Gastroesophageal sphincter (tissue), 4 donors: ENCODE measurements at regions not wholly inside any gene's neighbourhood (a gene's known extent, or its start where the extent isn't known, plus 50 kb on each side); places are given as distances from the start of the nearest gene placed in this dataset.

Source experiments
- ATAC-seq: fragments of 150-250 bp; one replicate; pipeline ENCODE4 v1.9.1; 2016; ENCODE audit warnings: mild to moderate bottlenecking, moderate library complexity
- H3K27ac ChIP-seq, 4 donors: fragments of 200-600 bp; sonication (generic) in 3 of 4; 1 replicate in 3 of 4; 2 replicates in 1 of 4; pipeline ENCODE4 v1.5.1; 2016 to 2019
- H3K27me3 ChIP-seq: fragments of 200-600 bp; sonication (generic); one replicate; pipeline ENCODE4 v1.5.1; 2019
- H3K36me3 ChIP-seq, 2 donors: fragments of 200-600 bp; sonication (generic); one replicate each; pipeline ENCODE4 v1.5.1; 2019; ENCODE audit warnings: control low read depth in 1 of 2
- H3K4me1 ChIP-seq, 3 donors: fragments of 200-600 bp; sonication (generic); 1 replicate in 2 of 3; 2 replicates in 1 of 3; pipeline ENCODE4 v1.5.1; 2016 to 2019; ENCODE audit warnings: control low read depth in 2 of 3
- H3K4me3 ChIP-seq, 2 donors: fragments of 200-600 bp; sonication (generic); one replicate each; pipeline ENCODE4 v1.5.1; 2019; ENCODE audit warnings: mild to moderate bottlenecking in 1 of 2, moderate library complexity in 1 of 2
- H3K9me3 ChIP-seq, 3 donors: fragments of 200-600 bp; sonication (generic); one replicate each; pipeline ENCODE4 v1.5.1; 2017 to 2019; ENCODE audit warnings: control low read depth in 2 of 3
- CTCF ChIP-seq, 4 experiments: fragments of 200-600 bp in 2 of 4; fragments of 450-650 bp in 2 of 4; sonication (generic) in 1 of 4; IDR thresholded peaks; one replicate each; pipeline ENCODE4 v1.5.1; 2017 to 2019; ENCODE audit warnings: antibody characterized with exemption in 4 of 4, mild to moderate bottlenecking in 2 of 4, moderate library complexity in 2 of 4
- EP300 ChIP-seq: sonication (generic); formaldehyde crosslinking; IDR thresholded peaks from one replicate; pipeline ENCODE4 v1.6.1; 2017; ENCODE audit warnings: antibody characterized with exemption, mild to moderate bottlenecking
- POLR2A ChIP-seq, 2 donors: fragments of 450-650 bp; IDR thresholded peaks; one replicate each; pipeline ENCODE4 v1.6.1; 2017; ENCODE audit warnings: antibody characterized with exemption in 2 of 2, mild to moderate bottlenecking in 2 of 2, moderate library complexity in 1 of 2
- POLR2AphosphoS5 ChIP-seq: sonication (generic); formaldehyde crosslinking; IDR thresholded peaks from one replicate; pipeline ENCODE4 v1.6.1; 2017; ENCODE audit warnings: antibody characterized with exemption
- WGBS, 2 donors: methylation state at CpG; one replicate each; pipeline ENCODE4 v1.1.5; 2018; ENCODE audit warnings: low coverage in 1 of 2; 5-methylcytosine and 5-hydroxymethylcytosine counted together

GRCh38 chr7:125526092-125526491 lies 596.5 kb upstream of the POT1 start:
- no peaks in the 10 kb centered on the region for H3K4me1 ChIP-seq
- no peaks in the 10 kb centered on the region for H3K9me3 ChIP-seq
- H3K27ac ChIP-seq = no peak overlapping the region
- ATAC-seq = no peak
- H3K36me3 ChIP-seq = no peaks in the 10 kb centered on the region
- no peak overlapping the region for H3K4me3 ChIP-seq
- no peak for TF ChIP-seq POLR2AphosphoS5
- no peak for TF ChIP-seq CTCF (IDR thresholded peaks at IDR 0.05)
- TF ChIP-seq POLR2A (IDR thresholded peaks at IDR 0.05) = no peak
- no peak for TF ChIP-seq EP300
- no peaks in the 10 kb centered on the region for H3K27me3 ChIP-seq
- WGBS, 2 donors = 71 to 100% methylated on average over 1 of the region's 1 CpG

- no peaks in the 10 kb centered on the region for H3K36me3 ChIP-seq
- no peak overlapping the region for H3K27ac ChIP-seq
- H3K4me1 ChIP-seq = no peaks in the 10 kb centered on the region
- H3K27me3 ChIP-seq = no peaks in the 10 kb centered on the region
- H3K9me3 ChIP-seq = no peaks in the 10 kb centered on the region
- no peak for ATAC-seq
- TF ChIP-seq POLR2AphosphoS5 (no peak), POLR2A (IDR thresholded peaks at IDR 0.05) (no peak), EP300 (no peak), CTCF (IDR thresholded peaks at IDR 0.05) (no peak)
- H3K4me3 ChIP-seq = no peak overlapping the region
- WGBS, 2 donors = 63 to 74% methylated on average over 4 of the region's 4 CpGs
Observed at GRCh38 chr7:125516194-125516593, 586.6 kb upstream of the POT1 start.

GRCh38 chr7:125512373-125512772 lies 582.7 kb upstream of the POT1 start:
- ATAC-seq = no peak
- Histone ChIP-seq H3K9me3 (no peaks in the 10 kb centered on the region), H3K4me1 (no peaks in the 10 kb centered on the region), H3K27me3 (no peaks in the 10 kb centered on the region), H3K36me3 (no peaks in the 10 kb centered on the region), H3K27ac (no peak overlapping the region), H3K4me3 (no peak overlapping the region)
- WGBS, 2 donors = 80 to 86% methylated on average over 1 of the region's 1 CpG
- TF ChIP-seq EP300 = no peak
- TF ChIP-seq POLR2A (IDR thresholded peaks at IDR 0.05) = no peak
- TF ChIP-seq POLR2AphosphoS5 = no peak
- TF ChIP-seq CTCF (IDR thresholded peaks at IDR 0.05) = no peak

GRCh38 chr7:125511310-125511709 lies 581.7 kb upstream of the POT1 start:
- WGBS, 2 donors = 91 to 92% methylated on average over 5 of the region's 5 CpGs
- no peaks in the 10 kb centered on the region for H3K27me3 ChIP-seq
- ATAC-seq = no peak

More at GRCh38 chr7:125511310-125511709, 581.7 kb upstream of the POT1 start:
- H3K4me3 ChIP-seq = no peak overlapping the region
- TF ChIP-seq POLR2A (IDR thresholded peaks at IDR 0.05) (no peak), EP300 (no peak), CTCF (IDR thresholded peaks at IDR 0.05) (no peak), POLR2AphosphoS5 (no peak)
- H3K27ac ChIP-seq = no peak overlapping the region
- no peaks in the 10 kb centered on the region for H3K4me1 ChIP-seq
- H3K9me3 ChIP-seq = no peaks in the 10 kb centered on the region
- no peaks in the 10 kb centered on the region for H3K36me3 ChIP-seq
